BE2C (cell line): ENCODE measurements at regions not wholly inside any gene's neighbourhood (a gene's known extent, or its start where the extent isn't known, plus 50 kb on each side); places are given as distances from the start of the nearest gene placed in this dataset.

Experiments
- DNase-seq: peaks from one replicate; pipeline ENCODE4 v3.0.0-alpha.2; 2020
- H3K27me3 ChIP-seq: fragments of 250-450 bp; sonication (Bioruptor Pico); 2 replicates; pipeline ENCODE4 v1.5.1; 2020; ENCODE audit warnings: mild to moderate bottlenecking
- H3K36me3 ChIP-seq: fragments of 250-450 bp; sonication (Bioruptor Pico); 2 replicates; pipeline ENCODE4 v1.5.1; 2020; ENCODE audit warnings: mild to moderate bottlenecking
- H3K4me1 ChIP-seq: fragments of 250-450 bp; sonication (Bioruptor Pico); 2 replicates; pipeline ENCODE4 v1.5.1; 2020
- H3K4me3 ChIP-seq: 2 replicates; pipeline ENCODE4 v1.5.1; 2011; ENCODE audit warnings: low read depth, low read length
- H3K9me3 ChIP-seq: fragments of 250-450 bp; sonication (Bioruptor Pico); 2 replicates; pipeline ENCODE4 v1.5.1; 2020
- CTCF ChIP-seq: IDR thresholded peaks from 2 replicates; pipeline ENCODE4 v1.5.1; 2012; ENCODE audit warnings: mild to moderate bottlenecking, low read depth, low read length

- no peak overlapping the region for H3K4me3 ChIP-seq
- no peaks in the 10 kb centered on the region for H3K36me3 ChIP-seq
- H3K4me1 ChIP-seq = no peaks in the 10 kb centered on the region
- no peak for DNase-seq
- TF ChIP-seq CTCF = no peak
- H3K9me3 ChIP-seq = no peaks in the 10 kb centered on the region
- H3K27me3 ChIP-seq = no peaks in the 10 kb centered on the region
These were observed 654.4 kb downstream of the IQCM start for GRCh38 chr4:149161247-149161646.

- no peak for TF ChIP-seq CTCF
- no peak overlapping the region for H3K4me3 ChIP-seq
- DNase-seq = no peak
These were observed 655.3 kb downstream of the IQCM start for GRCh38 chr4:149160370-149160769.

DNA sequence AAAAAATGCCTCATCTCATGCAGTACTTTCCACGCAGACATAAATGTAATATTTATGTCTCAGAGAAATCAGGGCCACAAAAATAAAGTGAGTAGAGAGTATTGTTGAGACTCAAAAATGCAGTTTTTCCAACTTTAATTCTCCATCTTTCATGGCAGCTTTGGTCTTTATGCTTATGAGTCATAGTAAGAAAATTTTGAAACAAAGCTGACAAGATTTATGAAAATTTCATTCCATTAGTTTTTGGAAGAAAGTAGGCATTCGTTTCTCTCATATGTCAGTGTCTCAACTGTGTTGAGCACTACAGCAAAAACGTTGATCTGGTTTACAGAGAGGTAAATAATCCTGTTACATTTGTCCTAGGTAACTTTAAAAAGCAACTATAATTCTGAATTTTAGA is 656.8 kb downstream of the IQCM start:
- no peak for TF ChIP-seq CTCF
- Histone ChIP-seq H3K36me3 (no peaks in the 10 kb centered on the region), H3K9me3 (no peaks in the 10 kb centered on the region), H3K27me3 (no peaks in the 10 kb centered on the region), H3K4me3 (no peak overlapping the region), H3K4me1 (no peaks in the 10 kb centered on the region)
- DNase-seq = no peak

More at GRCh38 chr4:149160370-149160769, 655.3 kb downstream of the IQCM start:
- H3K4me1 ChIP-seq = no peaks in the 10 kb centered on the region
- no peaks in the 10 kb centered on the region for H3K36me3 ChIP-seq
- no peaks in the 10 kb centered on the region for H3K27me3 ChIP-seq
- no peaks in the 10 kb centered on the region for H3K9me3 ChIP-seq

DNA sequence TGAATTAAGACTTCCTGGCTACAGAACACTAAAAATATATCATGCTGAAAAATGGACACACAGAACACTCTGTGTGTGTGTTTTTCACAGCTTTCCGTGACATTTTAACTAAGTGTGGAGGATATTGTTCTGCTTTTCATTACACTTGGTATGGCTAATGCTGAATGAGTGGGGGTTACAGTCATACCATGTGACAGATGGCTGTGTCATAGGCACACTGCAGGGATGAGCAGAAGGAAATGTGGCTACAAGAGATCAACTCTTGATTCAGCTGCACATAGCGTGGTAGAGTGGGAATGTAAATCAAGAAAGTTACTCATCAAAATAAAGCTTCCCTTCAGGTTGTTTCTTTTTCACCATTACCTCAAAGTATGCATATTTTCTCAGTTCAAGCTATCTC is 669.8 kb downstream of the IQCM start:
- no peaks in the 10 kb centered on the region for H3K9me3 ChIP-seq
- no peaks in the 10 kb centered on the region for H3K36me3 ChIP-seq
- no peak overlapping the region for H3K4me3 ChIP-seq
- DNase-seq = no peak
- no peaks in the 10 kb centered on the region for H3K4me1 ChIP-seq
- TF ChIP-seq CTCF = no peak
- no peaks in the 10 kb centered on the region for H3K27me3 ChIP-seq

DNA sequence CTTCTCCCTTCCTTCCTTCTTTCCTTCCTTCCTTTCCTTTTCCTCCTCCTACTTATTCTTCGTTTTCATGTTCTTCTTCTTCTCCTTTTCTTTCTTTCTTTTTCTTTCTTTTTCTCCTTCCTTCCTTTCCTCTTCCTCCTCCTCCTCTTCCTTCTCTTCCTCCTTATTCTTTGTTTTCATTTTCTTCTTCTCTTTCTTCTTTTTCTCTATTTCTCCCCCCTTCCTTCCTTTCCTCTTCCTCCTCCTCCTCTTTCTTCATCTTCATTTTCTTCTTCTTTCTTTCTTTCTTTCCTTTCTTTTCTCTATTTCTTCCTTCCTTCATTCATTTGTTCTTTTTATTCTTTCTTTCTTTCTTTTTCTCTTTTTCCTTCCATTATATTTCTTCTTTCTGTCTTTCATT is 671.6 kb downstream of the IQCM start:
- Histone ChIP-seq H3K36me3 (no peaks in the 10 kb centered on the region), H3K4me3 (no peak overlapping the region), H3K4me1 (no peaks in the 10 kb centered on the region), H3K9me3 (no peaks in the 10 kb centered on the region), H3K27me3 (no peaks in the 10 kb centered on the region)
- no peak for DNase-seq
- TF ChIP-seq CTCF = no peak

DNA sequence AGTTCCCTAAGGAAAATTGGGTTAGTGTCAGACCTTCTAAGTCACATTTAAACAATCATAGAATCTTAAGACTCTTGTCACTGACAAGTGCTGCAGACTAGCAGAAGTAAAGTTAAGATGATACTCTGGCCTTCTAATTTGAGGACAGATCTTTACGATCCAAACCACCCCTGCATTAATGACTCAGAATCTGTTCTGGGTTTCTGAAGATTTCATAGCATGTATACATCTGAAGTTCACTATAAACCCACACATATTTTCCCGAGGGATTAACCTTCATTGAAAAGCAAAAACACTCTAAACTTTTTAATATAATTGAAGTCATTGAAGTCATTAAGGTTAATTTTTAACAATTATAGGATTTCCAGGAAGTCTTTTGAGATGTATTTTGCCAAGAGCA is 674.3 kb downstream of the IQCM start:
- no peaks in the 10 kb centered on the region for H3K36me3 ChIP-seq
- H3K27me3 ChIP-seq = no peaks in the 10 kb centered on the region
- H3K4me3 ChIP-seq = no peak overlapping the region
- no peaks in the 10 kb centered on the region for H3K4me1 ChIP-seq
- H3K9me3 ChIP-seq = no peaks in the 10 kb centered on the region
- TF ChIP-seq CTCF = no peak
- DNase-seq = no peak
